HG03378 (cell line): ENCODE measurements at regions not wholly inside any gene's neighbourhood (a gene's known extent, or its start where the extent isn't known, plus 50 kb on each side); places are given as distances from the start of the nearest gene placed in this dataset.

ENCODE experiments used
- ATAC-seq: cut with Tn5 transposase; IDR thresholded peaks from one replicate; pipeline ENCODE4 v1.9.1; 2021; ENCODE audit warnings: mild to moderate bottlenecking, moderate library complexity; ENCODE audit not compliant: unreplicated experiment

DNA sequence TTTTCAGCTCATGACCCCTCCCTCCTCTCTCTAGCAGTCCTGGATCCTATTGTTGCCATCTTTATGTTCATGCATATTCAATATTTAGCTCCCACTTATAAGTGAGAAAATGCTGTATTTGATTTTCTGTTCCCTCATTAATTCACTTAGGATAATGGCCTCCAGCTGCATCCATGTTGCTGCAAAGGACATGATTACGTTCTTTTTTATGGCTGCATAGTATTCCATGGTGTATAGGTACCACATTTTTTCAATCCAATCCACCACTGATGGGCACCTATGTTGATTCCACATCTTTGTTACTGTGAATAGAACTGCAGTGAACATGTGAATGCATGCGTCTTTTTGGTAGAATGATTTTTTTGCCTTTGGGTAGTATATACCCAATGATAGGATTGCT lies 188.4 kb downstream of the FOXL1 start:
- no peak for ATAC-seq

DNA sequence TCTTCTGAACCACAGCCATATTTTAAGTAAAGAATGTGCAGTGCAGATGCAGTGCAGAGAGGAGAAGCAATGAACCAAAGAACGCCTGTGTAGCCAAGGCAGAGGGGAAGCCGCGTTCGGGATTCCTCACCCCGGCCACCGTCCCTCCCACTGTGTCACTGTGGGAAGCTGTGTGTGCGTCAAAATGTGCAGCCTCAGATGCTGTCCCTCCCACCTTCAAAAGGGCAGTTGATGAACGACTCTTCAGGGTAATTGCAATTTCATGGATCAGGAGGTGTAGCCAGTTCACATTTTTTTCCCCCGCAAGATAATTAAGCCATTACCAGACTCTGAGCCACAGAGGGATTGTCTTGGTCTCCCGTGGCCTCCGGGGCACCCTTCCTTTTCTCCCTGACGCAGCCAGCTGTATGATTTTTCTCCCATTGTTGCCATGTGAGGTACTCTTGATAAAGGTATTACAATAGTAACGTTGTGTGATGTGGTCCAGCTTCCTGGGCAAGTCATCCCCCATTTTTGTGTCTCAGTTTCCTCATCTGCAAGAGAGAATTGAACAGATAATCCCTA lies 190.0 kb downstream of the FOXL1 start:
- no peak for ATAC-seq

DNA sequence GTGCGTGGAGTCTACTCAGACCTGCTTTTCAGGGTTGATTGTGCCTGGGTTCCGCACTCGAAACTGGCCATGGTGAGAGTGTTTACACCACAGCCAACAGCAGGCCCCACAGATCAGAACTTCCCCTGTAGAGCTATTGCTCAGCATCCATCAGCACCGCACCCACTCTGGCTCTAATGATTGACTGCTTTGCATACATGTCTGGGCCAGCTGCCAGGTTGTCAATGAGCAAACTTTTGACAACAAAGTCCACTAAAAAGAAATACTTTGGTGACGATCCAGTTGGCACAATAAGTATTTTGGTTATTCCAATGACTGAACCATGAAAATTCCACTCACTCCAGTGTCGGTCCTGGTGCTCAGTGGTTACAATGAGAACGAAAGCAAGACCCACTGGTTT lies 190.7 kb downstream of the FOXL1 start:
- no peak for ATAC-seq

DNA sequence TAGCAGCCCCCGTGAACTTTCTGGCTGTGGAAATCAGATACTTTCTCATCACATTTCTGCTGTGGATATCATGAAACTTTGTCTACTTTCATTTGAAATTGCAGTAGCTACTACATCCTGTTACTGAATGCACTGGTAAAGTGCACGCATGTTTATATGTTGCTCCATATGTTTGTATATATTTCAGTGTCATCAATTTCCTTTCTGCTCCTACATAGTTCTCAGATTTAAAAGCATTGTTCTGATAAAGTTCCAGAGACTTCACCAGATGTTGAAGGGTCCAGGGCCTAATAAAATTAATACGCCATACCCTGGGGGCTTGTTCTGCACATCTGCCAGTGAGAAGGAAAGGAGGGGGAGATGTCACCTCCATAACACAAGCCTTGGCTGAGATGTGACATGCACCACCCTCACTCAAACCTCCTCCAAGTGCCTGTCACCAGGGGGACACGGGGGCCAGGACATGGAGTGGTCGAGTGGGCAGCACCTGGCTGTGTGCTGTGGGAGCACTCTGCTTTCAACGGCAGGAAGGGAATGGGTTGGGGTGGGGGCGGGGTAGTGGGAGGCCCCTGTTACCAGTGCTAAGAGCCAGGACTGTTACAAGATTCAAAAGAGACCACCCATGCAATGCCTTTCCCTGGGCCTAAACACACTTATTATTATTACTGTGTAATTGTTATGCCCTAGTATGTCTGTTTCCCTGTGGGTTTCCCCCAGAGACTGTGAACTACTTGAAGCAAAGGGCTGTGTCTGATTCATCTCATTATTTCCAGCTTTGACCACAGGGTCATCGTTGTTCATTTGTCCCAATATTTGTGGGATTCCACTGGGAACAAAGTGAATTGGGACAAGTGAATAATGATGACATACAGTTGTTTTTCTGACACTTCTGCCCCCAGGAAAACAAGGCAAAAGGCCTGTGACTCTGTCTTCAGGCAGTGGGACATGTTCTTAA lies 193.4 kb downstream of the FOXL1 start:
- no peak for ATAC-seq

DNA sequence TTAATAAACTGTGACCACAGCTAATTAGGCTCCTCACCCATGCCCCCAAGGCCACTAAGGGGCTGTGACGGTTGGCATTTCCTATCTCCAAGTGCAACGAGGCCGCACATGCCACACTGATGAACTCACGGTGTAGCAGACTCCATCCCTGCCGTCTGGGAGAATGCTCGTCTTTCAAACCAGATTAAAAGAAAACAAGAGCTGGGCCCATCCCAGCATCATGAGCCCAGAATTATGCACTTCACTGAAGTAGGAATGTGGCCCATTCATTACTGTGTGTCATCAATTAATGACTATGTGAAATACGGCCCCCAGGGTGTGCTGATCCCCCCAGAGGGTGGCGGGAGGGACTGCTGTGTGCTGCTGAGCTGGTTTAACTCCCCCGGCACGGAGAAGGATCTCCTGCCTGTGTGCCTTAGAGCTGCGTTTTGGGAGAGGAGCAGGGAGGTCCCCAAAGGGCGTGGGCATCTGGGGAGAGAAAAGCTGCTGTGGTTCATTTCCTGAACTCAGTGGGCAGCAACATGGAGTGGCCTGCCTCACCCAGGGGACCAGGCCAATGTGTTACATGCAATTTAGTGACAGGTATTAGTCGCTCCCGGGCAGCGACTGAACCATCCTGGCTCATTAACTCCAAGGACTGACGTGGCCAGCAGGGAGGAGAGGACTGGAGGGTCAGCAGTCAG lies 194.5 kb downstream of the FOXL1 start:
- no peak for ATAC-seq

DNA sequence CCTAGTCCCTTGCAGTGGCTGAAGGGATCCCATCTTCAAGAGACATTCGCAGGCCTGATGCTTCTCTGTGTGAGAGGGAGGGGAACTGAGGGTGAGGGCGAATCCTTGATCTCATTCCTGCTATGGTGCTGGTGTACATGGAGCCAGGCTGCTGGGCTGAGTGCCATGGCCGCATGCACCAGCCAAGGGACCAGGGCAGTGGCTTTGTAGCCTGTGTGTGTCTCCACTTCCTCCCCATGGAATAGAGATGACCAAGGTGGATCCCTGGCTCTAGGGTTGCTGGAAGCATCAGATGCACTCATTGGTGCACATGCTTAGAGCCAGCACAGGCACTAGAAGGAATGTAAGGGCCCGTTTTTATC lies 195.0 kb downstream of the FOXL1 start:
- ATAC-seq = no peak

DNA sequence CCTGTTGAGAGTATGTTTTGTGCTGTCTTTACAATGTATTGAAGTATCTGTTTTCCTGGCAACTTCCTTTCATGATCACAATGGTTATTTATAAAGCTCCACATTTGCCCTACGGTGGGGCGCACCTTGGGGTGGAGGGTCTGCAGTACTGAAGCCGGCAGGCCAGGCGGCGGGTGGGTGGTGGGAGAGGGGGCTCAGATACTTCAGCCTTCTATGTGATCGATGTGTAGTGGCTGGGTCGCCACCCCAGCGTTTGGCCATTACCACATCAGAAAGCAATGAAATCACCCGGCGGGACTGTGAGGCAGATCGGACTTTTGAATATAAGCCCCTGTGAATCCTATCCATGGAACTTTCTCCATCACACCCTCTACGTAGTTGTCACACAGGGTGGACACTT lies 196.6 kb downstream of the FOXL1 start:
- no peak for ATAC-seq

DNA sequence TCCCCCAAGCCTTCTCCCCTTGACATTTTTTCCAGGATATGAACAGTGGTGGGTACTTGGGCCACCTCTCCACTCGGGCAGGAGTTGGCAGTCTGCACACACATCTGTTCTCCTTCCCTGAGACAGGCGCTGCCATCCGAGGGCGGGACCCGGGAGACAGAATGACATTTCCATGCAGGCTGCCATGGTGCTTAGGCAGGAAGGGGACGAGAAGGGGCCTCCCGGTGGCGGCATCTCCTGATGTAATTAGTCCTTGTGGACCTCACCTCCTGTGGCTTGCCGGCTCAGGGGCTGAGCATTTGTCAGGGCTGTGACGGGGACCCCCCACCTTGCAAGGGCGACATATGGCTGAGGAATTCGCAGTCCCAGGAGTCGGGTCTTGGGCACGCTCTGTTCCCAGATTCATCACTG lies 197.2 kb downstream of the FOXL1 start:
- ATAC-seq = no peak

DNA sequence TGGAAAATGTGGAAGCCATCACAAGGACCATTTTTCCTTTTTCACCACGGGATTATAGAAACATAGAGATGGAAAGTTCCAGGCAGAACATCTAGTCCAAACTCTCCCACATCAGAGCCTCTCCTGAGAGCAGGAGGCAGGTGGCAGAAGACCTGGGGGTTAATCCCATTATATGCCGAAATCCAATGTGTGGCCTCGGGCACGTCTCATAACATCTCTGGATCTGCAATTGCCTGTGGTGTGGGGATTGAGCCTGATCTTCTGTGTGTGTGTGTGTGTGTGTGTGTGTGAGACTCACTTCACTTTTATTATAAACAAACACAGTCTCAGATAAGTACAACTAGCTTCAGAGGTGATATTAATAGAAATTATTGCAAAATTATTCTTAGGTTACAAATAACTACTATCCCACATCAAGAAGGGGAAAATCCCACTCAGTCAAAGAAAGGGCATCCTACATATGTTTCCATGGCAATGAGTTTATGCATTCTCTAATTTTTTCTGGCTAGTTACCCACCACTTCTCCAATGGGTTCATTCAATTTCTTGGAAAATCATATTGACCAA lies 199.1 kb downstream of the FOXL1 start:
- ATAC-seq = no peak

DNA sequence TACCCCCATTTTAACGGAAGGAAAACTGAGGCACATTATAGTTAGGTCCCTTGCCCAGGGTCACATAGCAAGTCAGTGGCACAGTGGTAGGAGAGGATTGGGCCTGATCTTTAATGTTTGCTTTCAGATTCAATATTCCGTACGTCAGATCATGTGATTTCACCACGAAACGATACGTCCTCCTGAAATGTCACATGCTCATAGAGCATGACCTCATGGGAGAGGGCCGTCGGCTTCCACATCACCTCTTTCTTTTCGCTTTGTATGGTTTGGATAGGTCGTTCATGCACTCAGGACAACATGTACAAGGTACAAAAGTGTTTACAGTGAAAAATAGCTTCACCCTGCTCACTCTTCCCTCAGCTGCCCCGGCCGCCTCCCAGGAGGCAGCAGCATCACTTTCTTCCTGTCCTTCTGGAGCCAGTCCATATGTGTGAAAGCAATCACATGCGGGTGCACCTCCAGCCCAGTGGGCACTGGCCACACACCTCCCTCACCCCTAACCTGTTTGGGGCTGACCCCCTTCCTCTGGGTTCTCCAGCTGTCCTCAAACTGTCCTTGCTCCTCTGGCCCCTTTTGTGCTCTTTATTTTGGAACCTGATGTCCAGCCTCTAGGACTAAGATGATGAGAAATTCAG lies 199.9 kb downstream of the FOXL1 start:
- ATAC-seq = no peak

DNA sequence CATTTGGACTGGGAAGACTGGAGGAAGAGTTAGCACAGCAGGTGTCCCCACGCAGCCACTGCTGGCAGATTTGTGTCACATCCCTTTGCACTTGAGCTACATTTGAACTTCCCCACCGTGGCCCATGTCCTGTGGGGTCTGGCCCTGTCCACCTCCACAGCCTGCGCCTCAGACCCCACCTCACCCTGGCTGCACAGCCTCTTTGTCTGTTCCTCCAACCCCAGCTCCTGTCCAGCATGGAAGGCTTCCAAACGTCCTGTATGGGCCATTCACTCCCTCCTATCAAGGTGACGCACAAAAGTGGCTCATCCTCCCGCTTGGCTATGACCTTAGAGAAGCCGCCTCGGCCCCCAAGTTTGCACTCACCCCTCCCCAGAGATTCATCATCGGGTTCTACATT lies 200.6 kb downstream of the FOXL1 start:
- ATAC-seq = no peak

DNA sequence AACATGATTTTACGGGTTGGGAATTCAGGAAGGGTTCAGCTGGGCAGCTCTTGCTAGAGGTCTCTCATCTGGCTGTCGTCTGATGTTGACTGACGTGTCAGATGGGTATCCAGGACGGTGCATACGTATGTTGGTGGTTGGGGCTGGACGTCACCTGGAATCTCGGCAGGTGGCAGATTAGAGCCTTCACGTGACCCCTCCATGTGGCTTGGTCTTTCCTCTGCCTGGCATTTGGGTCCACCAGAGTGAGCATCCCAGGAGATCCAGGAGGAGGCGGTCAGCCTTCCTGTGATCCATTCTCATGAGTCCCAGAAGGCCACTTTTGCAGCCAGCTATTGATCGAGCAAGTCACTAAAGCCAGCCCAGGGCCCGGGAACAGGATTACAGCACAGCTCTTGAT lies 202.7 kb downstream of the FOXL1 start:
- ATAC-seq = no peak

DNA sequence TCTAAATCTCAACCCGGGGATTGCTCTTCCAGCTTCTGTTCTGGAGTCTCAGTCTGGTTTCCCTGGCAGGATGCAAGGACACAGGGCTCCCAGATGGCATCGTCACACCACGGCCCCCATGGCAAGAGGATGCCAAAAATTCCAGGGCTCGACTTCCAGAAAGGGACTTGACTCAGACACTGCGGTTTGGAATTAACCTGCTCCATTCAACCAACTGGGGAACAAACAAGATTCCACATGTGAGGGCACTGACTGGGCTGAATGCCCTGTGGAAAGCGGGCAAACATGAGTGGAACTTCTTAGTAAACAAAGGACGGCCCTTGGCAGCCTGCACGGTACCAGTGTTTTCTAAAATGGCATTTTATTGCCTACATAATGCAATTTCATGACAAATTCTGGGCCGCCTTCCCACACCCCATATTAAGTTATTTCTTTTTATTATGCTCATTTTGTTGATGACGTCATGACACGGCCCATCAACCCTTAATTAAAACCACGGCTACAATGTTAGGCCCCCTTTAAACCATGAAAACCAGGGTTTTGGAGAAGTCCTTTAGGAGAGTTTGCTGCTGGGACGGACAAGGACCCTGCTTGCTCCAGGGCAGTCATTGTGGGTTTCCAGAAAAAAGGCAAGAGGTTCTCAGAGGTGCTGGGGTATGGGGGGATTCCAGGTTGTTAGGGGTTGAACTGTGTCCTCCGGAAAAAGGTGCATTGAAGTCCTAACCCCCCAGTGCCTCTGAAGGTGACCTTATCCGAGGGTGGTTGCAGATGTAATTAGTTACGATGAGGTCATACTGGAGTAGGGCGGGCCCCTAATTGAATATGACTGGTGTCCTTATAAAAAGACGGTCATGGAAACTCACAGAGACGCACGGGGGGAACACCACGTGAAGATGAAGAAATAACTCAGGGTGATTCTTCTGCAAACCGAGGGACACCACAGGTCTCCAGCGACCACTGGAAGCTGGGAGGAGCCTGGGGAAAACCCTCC lies 205.6 kb downstream of the FOXL1 start:
- no peak for ATAC-seq

DNA sequence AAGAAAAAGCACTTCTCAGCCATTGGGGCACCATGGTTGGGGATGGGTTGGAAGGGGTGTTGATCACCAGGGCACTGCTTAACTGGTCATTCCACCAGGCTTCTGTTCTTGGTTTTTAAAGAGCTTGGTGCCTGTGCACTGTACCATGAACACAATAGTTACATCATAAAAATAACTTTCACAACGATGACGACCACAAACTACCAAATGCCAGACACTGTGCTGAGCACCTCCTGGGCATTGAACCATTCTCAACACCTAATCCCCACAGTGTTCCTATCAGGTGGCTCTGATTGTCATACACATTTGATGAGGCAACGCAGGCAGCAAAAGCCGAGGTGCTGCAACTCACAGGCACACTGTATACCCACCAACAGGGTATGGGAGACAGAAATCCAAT lies 208.0 kb downstream of the FOXL1 start:
- ATAC-seq = no peak

DNA sequence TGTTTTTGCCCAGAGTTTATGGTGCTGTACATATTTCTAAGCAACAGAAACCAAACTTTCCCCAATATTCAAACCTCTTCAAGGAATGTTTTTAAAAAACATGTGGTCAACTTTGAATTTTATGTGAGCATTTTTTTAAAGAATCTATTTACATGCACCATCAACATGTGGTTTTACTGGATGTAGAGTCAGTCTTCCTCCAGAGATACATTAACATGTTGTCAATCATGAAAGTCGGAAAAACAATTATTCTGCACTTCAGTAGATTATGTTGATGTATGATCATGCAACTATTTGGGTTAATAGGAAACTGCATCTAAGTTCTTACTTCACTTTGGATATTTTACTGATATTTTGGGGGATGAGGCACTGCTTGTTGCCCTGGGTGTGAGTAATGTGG lies 208.6 kb downstream of the FOXL1 start:
- ATAC-seq = no peak

DNA sequence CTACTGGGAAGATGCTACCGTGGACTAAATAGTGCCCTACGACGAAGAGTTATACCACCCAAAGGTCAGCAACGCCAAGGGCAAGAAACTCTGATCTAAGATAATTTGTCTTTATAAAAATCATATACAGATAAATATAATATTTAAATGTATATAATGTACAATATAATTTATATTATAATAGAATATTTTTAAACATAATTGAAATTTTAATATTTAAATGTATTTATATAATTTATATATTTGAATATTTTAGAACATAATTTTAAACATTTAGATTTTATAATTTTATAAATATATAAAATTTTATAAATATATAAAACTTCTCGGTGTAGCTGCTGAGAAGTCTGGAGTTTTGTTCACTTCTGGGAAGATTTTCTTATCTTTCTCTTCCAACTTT lies 209.2 kb downstream of the FOXL1 start:
- no peak for ATAC-seq

DNA sequence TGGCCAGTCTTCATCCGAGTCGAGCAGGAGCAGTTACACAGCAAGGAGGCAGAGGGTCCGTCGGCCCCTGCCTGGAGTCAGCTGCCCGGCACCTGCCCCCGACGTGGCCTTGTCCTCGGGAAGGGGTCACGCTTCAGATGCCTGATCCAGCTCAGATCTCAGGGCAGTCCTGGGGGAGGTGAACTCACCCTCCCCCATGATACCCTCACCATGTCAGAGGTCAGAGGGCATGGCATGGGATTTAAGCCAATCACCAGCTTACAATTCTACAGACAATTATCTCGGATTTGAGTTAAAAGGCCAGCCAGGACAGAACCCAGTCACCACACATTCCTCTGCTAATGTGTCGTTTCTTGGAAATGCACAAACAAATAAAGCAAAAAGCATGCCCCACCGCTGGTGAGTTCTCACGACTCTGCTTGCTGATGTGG lies 211.3 kb downstream of the FOXL1 start:
- ATAC-seq = no peak

DNA sequence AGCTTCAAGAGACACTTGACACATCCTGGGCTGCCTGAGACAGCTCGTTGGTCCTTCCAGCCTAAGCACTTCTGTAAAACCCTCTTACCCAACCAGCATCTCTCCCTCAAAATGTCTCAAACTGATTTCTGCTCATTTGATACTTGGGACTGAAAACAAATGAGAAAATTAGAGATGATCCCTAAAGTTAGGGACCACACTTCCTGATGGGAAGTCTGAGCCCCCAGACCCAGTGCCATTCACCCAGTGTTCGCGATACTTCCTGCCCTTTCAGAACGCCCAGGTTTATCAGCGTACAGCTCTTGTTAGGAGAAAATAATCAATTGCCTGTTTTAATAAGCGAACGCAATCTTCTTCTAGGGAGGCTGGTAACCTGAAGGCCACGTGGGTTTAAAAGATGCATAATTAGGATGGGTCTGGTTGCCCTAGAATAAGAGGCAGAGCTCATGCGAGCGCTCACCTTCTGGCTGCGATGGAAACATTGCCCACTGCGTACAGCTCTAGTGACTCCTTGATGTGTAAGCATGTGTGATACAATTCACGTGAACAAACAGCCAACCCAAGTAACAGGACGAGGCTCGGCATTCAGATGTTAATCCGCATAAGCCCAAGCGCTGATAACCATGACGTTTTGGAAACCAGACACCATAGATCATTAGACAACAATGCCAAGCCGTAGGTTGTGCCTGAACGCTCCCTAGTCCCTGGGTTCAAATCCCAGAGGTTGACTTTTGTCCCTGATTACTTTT lies 213.1 kb downstream of the FOXL1 start:
- no peak for ATAC-seq

DNA sequence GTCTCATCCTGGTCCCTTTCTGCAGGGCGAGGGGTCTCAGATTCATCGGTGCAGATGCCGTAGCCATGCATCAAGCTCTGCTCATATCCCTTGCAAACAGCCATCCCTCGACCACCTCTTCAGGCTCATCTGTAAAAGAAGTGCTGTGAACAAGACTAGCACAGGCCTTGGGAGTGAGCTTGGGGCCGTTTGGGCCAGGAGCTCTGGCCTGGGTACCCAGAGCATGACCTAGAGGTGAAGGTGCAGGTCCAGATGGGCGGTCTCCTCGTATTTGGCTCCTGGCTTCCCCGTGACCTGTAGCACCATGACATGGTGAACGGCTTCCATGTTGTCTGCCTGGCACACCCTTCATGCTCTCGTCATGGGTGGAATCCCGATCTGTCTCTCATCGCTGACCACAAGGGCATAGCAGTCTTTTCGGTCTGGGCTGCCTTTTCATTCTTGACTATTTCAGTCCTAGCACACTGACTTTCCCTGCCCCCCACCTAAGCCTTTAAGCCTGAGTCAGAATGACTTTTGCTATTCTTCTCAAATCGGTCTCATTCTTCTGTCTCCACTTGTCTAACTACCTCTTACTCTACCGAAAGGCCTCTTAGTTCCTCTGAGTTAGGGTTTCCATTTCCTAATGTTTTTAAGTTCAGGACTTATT lies 216.0 kb downstream of the FOXL1 start:
- no peak for ATAC-seq
